Neural cell (in vitro differentiated cells): ENCODE measurements at regions not wholly inside any gene's neighbourhood (a gene's known extent, or its start where the extent isn't known, plus 50 kb on each side); places are given as distances from the start of the nearest gene placed in this dataset.
A peak's percentile ranks its signal among the peaks of the same experiment; 100 is the strongest.

ENCODE experiments used
- H2AFZ ChIP-seq: fragments of 200-600, 300-800 bp; sonication (generic), shearing (Covaris generic); 2 replicates; pipeline ENCODE4 v1.6.0; 2014; ENCODE audit warnings: low read depth, mild to moderate bottlenecking, antibody characterized with exemption, low read length, moderate library complexity
- H3F3A ChIP-seq: fragments of 200-600 bp; shearing (Covaris generic); 2 replicates; pipeline ENCODE4 v1.6.1; 2016; ENCODE audit warnings: mild to moderate bottlenecking, moderate library complexity, mixed read lengths, antibody characterized with exemption, low read length; ENCODE audit not compliant: insufficient read depth, poor library complexity, severe bottlenecking
- H3K27ac ChIP-seq: fragments of 200-600, 300-800 bp; sonication (generic), shearing (Covaris generic); 2 replicates; pipeline ENCODE4 v1.5.1; 2014; ENCODE audit warnings: mild to moderate bottlenecking, low read length, moderate library complexity
- H3K27me3 ChIP-seq: fragments of 300-800, 200-600 bp; sonication (generic), shearing (Covaris generic); 2 replicates; pipeline ENCODE4 v1.6.0; 2014; ENCODE audit warnings: mild to moderate bottlenecking, low read depth, low read length, moderate library complexity; ENCODE audit not compliant: insufficient read depth
- H3K36me3 ChIP-seq: fragments of 300-800, 200-600 bp; sonication (generic), shearing (Covaris generic); 2 replicates; pipeline ENCODE4 v1.5.1; 2014; ENCODE audit warnings: mild to moderate bottlenecking, antibody characterized with exemption, low read length, moderate library complexity; ENCODE audit not compliant: insufficient read depth
- H3K4me2 ChIP-seq: fragments of 300-800, 200-600 bp; sonication (generic), shearing (Covaris generic); 2 replicates; pipeline ENCODE4 v1.6.0; 2014; ENCODE audit warnings: mild to moderate bottlenecking, low read length
- H3K4me3 ChIP-seq: fragments of 300-800, 200-600 bp; sonication (generic), shearing (Covaris generic); 2 replicates; pipeline ENCODE4 v1.5.1; 2014; ENCODE audit warnings: mild to moderate bottlenecking, low read length, moderate library complexity
- H3K79me2 ChIP-seq: fragments of 200-600 bp; shearing (Covaris generic); replicated peaks from 2 replicates; pipeline ENCODE4 v1.6.0; 2014; ENCODE audit warnings: mild to moderate bottlenecking, low read length, moderate library complexity; ENCODE audit not compliant: insufficient read depth
- H3K9ac ChIP-seq: fragments of 300-800, 200-600 bp; sonication (generic), shearing (Covaris generic); 2 replicates; pipeline ENCODE4 v1.6.1; 2016; ENCODE audit warnings: mild to moderate bottlenecking, low read length, mixed read lengths
- H3K9me2 ChIP-seq: fragments of 200-600 bp; shearing (Covaris generic); 2 replicates; pipeline ENCODE4 v1.6.1; 2016; ENCODE audit warnings: mild to moderate bottlenecking, low read length, mixed read lengths; ENCODE audit not compliant: insufficient read depth
- H3K9me3 ChIP-seq: fragments of 200-600, 300-800 bp; sonication (generic), shearing (Covaris generic); 2 replicates; pipeline ENCODE4 v1.6.1; 2016; ENCODE audit warnings: mild to moderate bottlenecking, mixed run types, low read length, moderate library complexity, mixed read lengths
- H4K20me1 ChIP-seq: fragments of 200-600 bp; shearing (Covaris generic); 2 replicates; pipeline ENCODE4 v1.6.1; 2016; ENCODE audit warnings: mild to moderate bottlenecking, mixed run types; ENCODE audit not compliant: insufficient read depth
- CTCF ChIP-seq: fragments of 450-650 bp; IDR thresholded peaks from 2 replicates; pipeline ENCODE4 v1.5.1; 2014; ENCODE audit warnings: antibody characterized with exemption, mild to moderate bottlenecking, moderate library complexity; ENCODE audit not compliant: poor library complexity, severe bottlenecking
- EP300 ChIP-seq: fragments of 450-650 bp; conservative IDR thresholded peaks from 2 replicates; pipeline ENCODE4 v1.6.1; 2014; ENCODE audit warnings: antibody characterized with exemption, mild to moderate bottlenecking, moderate library complexity; ENCODE audit not compliant: poor library complexity, severe bottlenecking
- EZH2 ChIP-seq: fragments of 200-600, 300-800 bp; shearing (Covaris generic), sonication (generic); IDR thresholded peaks from 2 replicates; pipeline ENCODE4 v1.6.1; 2014; ENCODE audit warnings: antibody characterized with exemption, low read length, borderline replicate concordance, mild to moderate bottlenecking; ENCODE audit not compliant: insufficient read depth, poor library complexity, severe bottlenecking
- MXI1 ChIP-seq: fragments of 450-650 bp; conservative IDR thresholded peaks from 2 replicates; pipeline ENCODE4 v1.6.1; 2014; ENCODE audit warnings: antibody characterized with exemption, mild to moderate bottlenecking; ENCODE audit not compliant: poor library complexity, severe bottlenecking
- POLR2AphosphoS5 ChIP-seq: IDR thresholded peaks from 2 replicates; pipeline ENCODE4 v1.6.1; 2012
- RAD21 ChIP-seq: fragments of 450-650 bp; conservative IDR thresholded peaks from 2 replicates; pipeline ENCODE4 v1.6.1; 2014; ENCODE audit warnings: antibody characterized with exemption, mild to moderate bottlenecking, moderate library complexity
- REST ChIP-seq: IDR thresholded peaks from 2 replicates; pipeline ENCODE4 v1.6.1; 2012; ENCODE audit warnings: borderline replicate concordance
- SMC3 ChIP-seq: fragments of 450-650 bp; conservative IDR thresholded peaks from 2 replicates; pipeline ENCODE4 v1.6.1; 2014; ENCODE audit warnings: antibody characterized with exemption, mild to moderate bottlenecking, moderate library complexity; ENCODE audit not compliant: poor library complexity
- TAF1 ChIP-seq: IDR thresholded peaks from 2 replicates; pipeline ENCODE4 v1.6.1; 2012; ENCODE audit warnings: low read depth

GRCh38 chr10:36899652-36900051, 225.7 kb upstream of the ANKRD30A start:
- TF ChIP-seq SMC3 = no peak
- TF ChIP-seq EZH2 = no peak
- TF ChIP-seq RAD21 = no peak
- TF ChIP-seq CTCF = no peak
- TF ChIP-seq REST = no peak
- TF ChIP-seq TAF1 = no peak
- no peak for TF ChIP-seq POLR2AphosphoS5
- TF ChIP-seq EP300 = no peak
- no peak for TF ChIP-seq MXI1
- no peaks in the 10 kb centered on the region for H4K20me1 ChIP-seq
- no peaks in the 10 kb centered on the region for H3K36me3 ChIP-seq
- no peak overlapping the region for H3K4me2 ChIP-seq
- no peaks in the 10 kb centered on the region for H3K27me3 ChIP-seq
- H3K9me3 ChIP-seq = peaks cover 9% of the 10 kb centered on the region
- H3K27ac ChIP-seq = no peak overlapping the region
- no peak overlapping the region for H3K4me3 ChIP-seq
- H3K79me2 ChIP-seq = no peaks in the 10 kb centered on the region
- no peaks in the 10 kb centered on the region for H3F3A ChIP-seq
- H3K9ac ChIP-seq = no peak overlapping the region
- no peaks in the 10 kb centered on the region for H3K9me2 ChIP-seq
- H2AFZ ChIP-seq = no peak overlapping the region

GRCh38 chr10:36888925-36889573, 236.3 kb upstream of the ANKRD30A start:
- Histone ChIP-seq H3K27me3 (no peaks in the 10 kb centered on the region), H3K4me2 (no peak overlapping the region), H2AFZ (no peak overlapping the region), H3K27ac (no peak overlapping the region), H4K20me1 (no peaks in the 10 kb centered on the region), H3K9me3 (no peaks in the 10 kb centered on the region), H3K9me2 (no peaks in the 10 kb centered on the region), H3K4me3 (no peak overlapping the region), H3K9ac (no peak overlapping the region), H3F3A (no peaks in the 10 kb centered on the region), H3K79me2 (no peaks in the 10 kb centered on the region), H3K36me3 (no peaks in the 10 kb centered on the region)
- TF ChIP-seq RAD21 (peak; percentile 62), EZH2 (no peak), SMC3 (peak; percentile 27), REST (no peak), MXI1 (no peak), CTCF (peak; percentile 68), POLR2AphosphoS5 (no peak), EP300 (no peak), TAF1 (no peak)
